Kidney (tissue), 13 donors: ENCODE measurements at regions not wholly inside any gene's neighbourhood (a gene's known extent, or its start where the extent isn't known, plus 50 kb on each side); places are given as distances from the start of the nearest gene placed in this dataset.

Experiments
- DNase-seq, 5 donors: peaks; one replicate each; pipeline ENCODE4 v3.0.0-alpha.2; 2013 to 2020
- FAIRE-seq: peaks from 2 replicates; lab custom pipeline; 2012; peaks lifted over from hg19 to GRCh38; lab: Jason Lieb, UNC
- H3K27ac ChIP-seq, 2 donors: one replicate each; pipeline ENCODE4 v1.7.0; 2013; ENCODE audit warnings: low read depth in 2 of 2, low read length in 2 of 2, inconsistent platforms in 1 of 2
- H3K27me3 ChIP-seq: one replicate; pipeline ENCODE4 v1.7.1; 2013; ENCODE audit warnings: low read length, inconsistent platforms; ENCODE audit not compliant: control insufficient read depth, insufficient read depth
- H3K36me3 ChIP-seq, 3 donors: one replicate each; pipeline versions ENCODE4 v1.7.0 to v1.7.1; 2013; ENCODE audit warnings: low read length in 3 of 3, control low read depth in 1 of 3, inconsistent platforms in 1 of 3; ENCODE audit not compliant: insufficient read depth in 3 of 3, control insufficient read depth in 2 of 3
- H3K4me1 ChIP-seq, 3 donors: one replicate each; pipeline versions ENCODE4 v1.7.0 to v1.7.1; 2013; ENCODE audit warnings: low read length in 3 of 3, inconsistent platforms in 1 of 3, low read depth in 1 of 3; ENCODE audit not compliant: control insufficient read depth in 2 of 3, insufficient read depth in 2 of 3
- H3K4me3 ChIP-seq, 3 donors: one replicate each; pipeline versions ENCODE4 v1.7.0 to v1.8.1; 2013; ENCODE audit warnings: low read length in 3 of 3, control low read depth in 1 of 3, inconsistent platforms in 1 of 3
- H3K9ac ChIP-seq, 3 donors: one replicate each; pipeline versions ENCODE4 v1.7.0 to v1.7.1; 2013; ENCODE audit warnings: low read length in 3 of 3, control low read depth in 1 of 3, inconsistent platforms in 1 of 3
- H3K9me3 ChIP-seq, 3 donors: one replicate each; pipeline versions ENCODE4 v1.7.0 to v1.7.1; 2013; ENCODE audit warnings: low read length in 3 of 3, control low read depth in 1 of 3, inconsistent platforms in 1 of 3; ENCODE audit not compliant: control insufficient read depth in 2 of 3, insufficient read depth in 1 of 3
- intact Hi-C: fragments of 100-400 bp; cut with DNase I; formaldehyde crosslinking; loops from one replicate; pipeline ENCODE4 v1.11.1; 2022
- TF ChIP-seq, protein P1 (sequence below): IDR thresholded peaks from 3 replicates; pipeline ENCODE4 v1.5.1; 2012; ENCODE audit warnings: mild to moderate bottlenecking, moderate library complexity, borderline replicate concordance; ENCODE audit not compliant: insufficient read depth; ENCODE audit errors: extremely low read depth
- donor health status: control.
- donor health status: control.
- donor health status: control.
- donor health status: control.
- donor health status: control.
- donor health status: DM: yes; HTN: yes; CAD: no.
- donor health status: Normal renal cell carcinoma (clear cell type).

DNA sequence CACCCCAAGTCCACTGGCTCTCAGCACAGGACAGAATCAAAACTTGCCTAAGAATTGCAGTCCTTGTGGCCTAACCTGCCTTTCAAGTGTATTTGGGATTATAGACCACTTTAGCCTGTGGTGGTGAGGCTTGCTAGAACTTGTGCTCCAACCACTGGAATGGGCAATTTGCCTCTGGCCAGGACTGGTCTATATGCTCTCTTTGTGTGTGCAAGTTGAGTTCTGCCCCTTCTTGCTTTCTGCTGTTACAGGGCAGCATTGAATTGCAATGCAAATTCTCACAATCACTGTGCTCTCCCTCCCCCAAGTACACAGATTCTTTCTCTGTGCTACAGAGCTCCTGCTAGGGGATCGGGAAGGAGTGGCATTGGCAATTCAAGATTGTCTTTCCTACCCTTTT lies 233.6 kb upstream of the DIPK2B start:
- no peak for DNase-seq
- no peak for FAIRE-seq
- TF ChIP-seq, protein P1, sequence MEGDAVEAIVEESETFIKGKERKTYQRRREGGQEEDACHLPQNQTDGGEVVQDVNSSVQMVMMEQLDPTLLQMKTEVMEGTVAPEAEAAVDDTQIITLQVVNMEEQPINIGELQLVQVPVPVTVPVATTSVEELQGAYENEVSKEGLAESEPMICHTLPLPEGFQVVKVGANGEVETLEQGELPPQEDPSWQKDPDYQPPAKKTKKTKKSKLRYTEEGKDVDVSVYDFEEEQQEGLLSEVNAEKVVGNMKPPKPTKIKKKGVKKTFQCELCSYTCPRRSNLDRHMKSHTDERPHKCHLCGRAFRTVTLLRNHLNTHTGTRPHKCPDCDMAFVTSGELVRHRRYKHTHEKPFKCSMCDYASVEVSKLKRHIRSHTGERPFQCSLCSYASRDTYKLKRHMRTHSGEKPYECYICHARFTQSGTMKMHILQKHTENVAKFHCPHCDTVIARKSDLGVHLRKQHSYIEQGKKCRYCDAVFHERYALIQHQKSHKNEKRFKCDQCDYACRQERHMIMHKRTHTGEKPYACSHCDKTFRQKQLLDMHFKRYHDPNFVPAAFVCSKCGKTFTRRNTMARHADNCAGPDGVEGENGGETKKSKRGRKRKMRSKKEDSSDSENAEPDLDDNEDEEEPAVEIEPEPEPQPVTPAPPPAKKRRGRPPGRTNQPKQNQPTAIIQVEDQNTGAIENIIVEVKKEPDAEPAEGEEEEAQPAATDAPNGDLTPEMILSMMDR: no peak
- no peaks in the 10 kb centered on the region for H3K9me3 ChIP-seq
- H3K27ac ChIP-seq: no peak overlapping the region
- H3K4me1 ChIP-seq: no peaks in the 10 kb centered on the region
- H3K27me3 ChIP-seq: peaks cover 2% of the 10 kb centered on the region
- no peak overlapping the region for H3K9ac ChIP-seq
- no peaks in the 10 kb centered on the region for H3K36me3 ChIP-seq
- no peak overlapping the region for H3K4me3 ChIP-seq
- intact Hi-C loops: no loop called here

DNA sequence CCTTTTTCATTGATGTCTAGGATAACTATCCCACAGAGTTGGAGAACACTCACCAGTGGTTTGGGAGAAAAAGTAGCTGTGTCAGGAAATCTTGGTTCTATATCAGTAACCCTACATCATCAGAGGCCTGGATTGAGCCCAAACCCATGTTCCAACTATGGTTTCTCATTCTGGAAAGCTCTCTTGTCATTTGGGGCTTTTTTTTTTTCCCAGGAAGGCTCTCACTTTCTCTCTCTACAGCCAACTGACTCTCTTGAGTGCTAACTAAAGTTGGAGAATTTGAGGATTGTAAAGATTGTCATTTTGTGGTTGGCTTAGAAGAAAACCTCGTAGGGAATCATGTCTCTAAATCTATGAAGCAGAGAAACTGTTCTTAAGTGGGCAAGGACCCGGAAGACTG lies 228.2 kb upstream of the DIPK2B start:
- H3K9me3 ChIP-seq: no peaks in the 10 kb centered on the region
- H3K27me3 ChIP-seq: no peaks in the 10 kb centered on the region
- intact Hi-C loops: no loop called here
- H3K4me1 ChIP-seq: no peaks in the 10 kb centered on the region
- FAIRE-seq (no peak), DNase-seq (no peak)
- H3K9ac ChIP-seq: no peak overlapping the region
- H3K36me3 ChIP-seq: no peaks in the 10 kb centered on the region
- no peak overlapping the region for H3K4me3 ChIP-seq
- no peak overlapping the region for H3K27ac ChIP-seq
- TF ChIP-seq, protein P1: no peak

DNA sequence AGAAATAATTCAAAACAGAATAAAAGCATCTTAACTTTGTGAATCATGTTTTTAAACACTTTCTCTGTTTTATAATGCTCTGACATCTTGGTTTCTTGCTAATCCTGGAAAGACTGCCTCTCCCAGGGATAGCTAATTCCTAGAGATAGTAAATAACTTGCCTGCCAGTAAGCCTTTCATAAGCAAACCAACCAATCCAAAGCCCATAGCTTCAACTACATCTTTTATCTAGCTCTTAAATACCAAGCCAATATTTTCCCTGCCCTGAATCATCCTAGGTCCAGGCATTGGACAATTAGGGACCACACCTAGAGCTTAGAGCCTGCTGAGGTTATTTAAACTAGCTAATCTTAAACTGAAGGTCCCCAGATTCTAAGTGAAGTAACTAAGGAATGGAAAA lies 223.7 kb upstream of the DIPK2B start:
- intact Hi-C loops: no loop called here
- Histone ChIP-seq H3K9ac (no peak overlapping the region), H3K27me3 (no peaks in the 10 kb centered on the region), H3K4me1 (no peaks in the 10 kb centered on the region), H3K27ac (no peak overlapping the region), H3K36me3 (no peaks in the 10 kb centered on the region), H3K4me3 (no peak overlapping the region), H3K9me3 (no peaks in the 10 kb centered on the region)
- FAIRE-seq (no peak), DNase-seq (no peak)
- TF ChIP-seq, protein P1: no peak

DNA sequence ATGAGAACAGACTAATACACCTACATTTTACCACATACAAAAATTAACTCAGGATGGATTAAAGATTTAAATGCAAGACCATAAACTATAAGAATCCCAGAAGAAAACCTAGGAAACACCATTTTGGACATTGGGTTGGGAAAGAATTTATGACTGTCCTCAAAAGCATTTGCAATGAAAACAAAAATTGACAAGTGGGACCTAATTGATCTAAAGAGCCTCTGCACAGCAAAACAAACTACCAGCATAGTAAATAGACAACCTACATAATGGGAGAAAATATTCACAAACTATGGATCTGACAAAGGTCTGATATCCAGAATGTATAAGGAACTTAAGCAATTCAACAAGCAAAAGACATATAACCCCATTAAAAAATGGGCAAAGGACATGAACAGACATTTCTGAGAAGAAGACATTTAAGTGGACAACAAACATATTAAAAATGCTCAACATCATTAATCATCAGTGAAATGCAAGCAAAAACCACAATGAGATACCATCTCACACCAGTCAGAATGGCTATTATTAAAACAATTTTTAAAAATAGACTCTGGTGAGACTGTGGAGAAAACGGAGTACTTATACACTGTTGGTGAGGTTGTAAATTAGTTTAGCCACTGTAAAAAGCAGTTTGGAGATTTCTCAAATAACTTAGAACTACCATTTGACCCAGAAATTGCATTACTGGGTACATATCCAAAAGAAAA lies 221.7 kb upstream of the DIPK2B start:
- Histone ChIP-seq H3K9me3 (no peaks in the 10 kb centered on the region), H3K4me1 (no peaks in the 10 kb centered on the region), H3K27me3 (no peaks in the 10 kb centered on the region), H3K36me3 (no peaks in the 10 kb centered on the region), H3K4me3 (no peak overlapping the region), H3K27ac (no peak overlapping the region), H3K9ac (no peak overlapping the region)
- TF ChIP-seq, protein P1: no peak
- DNase-seq (no peak), FAIRE-seq (no peak)
- intact Hi-C loops: no loop called here
